DOHH2 (cell line): ENCODE measurements at regions not wholly inside any gene's neighbourhood (a gene's known extent, or its start where the extent isn't known, plus 50 kb on each side); places are given as distances from the start of the nearest gene placed in this dataset.

ENCODE experiments used
- CTCF ChIP-seq: fragments of 200-600 bp; sonication (generic); IDR thresholded peaks from one replicate; pipeline ENCODE4 v1.5.1; 2014; ENCODE audit warnings: antibody characterized with exemption, mild to moderate bottlenecking, low read depth, low read length; ENCODE audit not compliant: poor library complexity, severe bottlenecking
- EZH2phosphoT487 ChIP-seq: fragments of 200-600 bp; sonication (generic); IDR thresholded peaks from 2 replicates; pipeline ENCODE4 v1.6.1; 2017; ENCODE audit warnings: borderline replicate concordance, mild to moderate bottlenecking, antibody characterized with exemption, low read length, moderate library complexity, mixed read lengths

- TF ChIP-seq CTCF, result no peak
- TF ChIP-seq EZH2phosphoT487, result no peak
These were observed 89.1 kb upstream of the FOXA2 start for GRCh38 chr20:22673467-22673866.
